Large intestine (tissue), 3 donors: ENCODE measurements at regions not wholly inside any gene's neighbourhood (a gene's known extent, or its start where the extent isn't known, plus 50 kb on each side); places are given as distances from the start of the nearest gene placed in this dataset.

Experiments
- DNase-seq, 2 donors: peaks; one replicate each; pipeline versions ENCODE4 v3.0.0 to v3.0.0-alpha.2; 2013
- H3K27ac ChIP-seq: one replicate; pipeline ENCODE4 v1.5.1; 2013; ENCODE audit warnings: low read length
- H3K27me3 ChIP-seq: 2 replicates; pipeline ENCODE4 v1.6.1; 2013; ENCODE audit warnings: low read length; ENCODE audit not compliant: control insufficient read depth, insufficient read depth
- H3K36me3 ChIP-seq: 2 replicates; pipeline ENCODE4 v1.6.1; 2013; ENCODE audit warnings: low read length; ENCODE audit not compliant: control insufficient read depth, insufficient read depth
- H3K4me1 ChIP-seq: one replicate; pipeline ENCODE4 v1.6.1; 2013; ENCODE audit warnings: low read length; ENCODE audit not compliant: control insufficient read depth, insufficient read depth
- H3K4me3 ChIP-seq: one replicate; pipeline ENCODE4 v1.5.1; 2013; ENCODE audit warnings: low read length
- H3K9me3 ChIP-seq: one replicate; pipeline ENCODE4 v1.6.1; 2013; ENCODE audit warnings: mild to moderate bottlenecking, low read depth, low read length, moderate library complexity; ENCODE audit not compliant: control insufficient read depth
- WGBS: methylation state at CpG from one replicate; pipeline ENCODE4 v1.1.5; 2013; ENCODE audit warnings: low lambda C conversion rate; ENCODE audit not compliant: insufficient coverage; 5-methylcytosine and 5-hydroxymethylcytosine counted together

DNA sequence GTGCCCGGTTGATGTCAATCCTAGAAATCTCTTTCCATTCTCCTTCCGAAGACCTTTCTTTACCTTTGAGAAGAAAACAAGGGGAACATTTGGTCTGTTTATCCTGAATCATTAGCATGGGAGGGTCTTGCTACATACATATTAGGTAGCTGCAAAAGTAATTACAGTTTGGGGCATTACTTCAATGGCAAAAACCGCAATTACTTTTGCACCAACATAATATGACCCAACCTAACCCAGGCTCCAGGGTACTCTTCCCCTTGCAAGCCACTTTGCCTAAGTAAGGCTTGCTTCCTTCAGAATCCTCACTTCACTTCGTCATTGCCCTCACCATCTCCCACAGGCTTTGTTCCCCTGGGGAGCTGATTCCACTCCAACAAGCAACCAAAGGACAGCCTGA is 662.7 kb downstream of the DIAPH3 start:
- no peak for DNase-seq
- no peak overlapping the region for H3K27ac ChIP-seq
- H3K9me3 ChIP-seq = no peaks in the 10 kb centered on the region
- H3K27me3 ChIP-seq = no peaks in the 10 kb centered on the region
- H3K4me1 ChIP-seq = no peaks in the 10 kb centered on the region
- WGBS = 82% methylated on average over 2 of the region's 4 CpGs
- H3K4me3 ChIP-seq = no peak overlapping the region
- H3K36me3 ChIP-seq = no peaks in the 10 kb centered on the region

DNA sequence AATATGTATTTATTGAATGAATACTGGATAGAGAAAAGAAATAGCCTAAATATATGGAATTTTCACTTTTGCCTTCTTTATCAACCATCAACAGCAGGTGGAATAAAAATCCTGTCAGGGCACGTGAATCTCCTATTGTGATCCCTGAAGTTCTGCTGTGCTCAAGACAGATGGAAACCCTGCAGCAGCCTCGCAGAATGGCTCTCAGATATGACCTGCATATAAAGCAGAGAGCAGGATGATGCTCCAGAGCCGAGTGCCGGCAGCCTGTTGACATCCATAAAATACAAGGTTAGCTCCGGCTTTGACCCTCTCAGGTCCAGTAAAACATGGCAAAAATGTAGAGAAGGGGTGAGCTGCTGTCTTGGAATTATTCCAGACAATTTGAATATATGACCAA is 659.3 kb downstream of the DIAPH3 start:
- Histone ChIP-seq H3K27ac (no peak overlapping the region), H3K4me1 (no peaks in the 10 kb centered on the region), H3K4me3 (no peak overlapping the region), H3K27me3 (no peaks in the 10 kb centered on the region), H3K9me3 (no peaks in the 10 kb centered on the region), H3K36me3 (no peaks in the 10 kb centered on the region)
- WGBS = no CpG with 5 or more reads among the region's 5 CpGs
- no peak for DNase-seq

DNA sequence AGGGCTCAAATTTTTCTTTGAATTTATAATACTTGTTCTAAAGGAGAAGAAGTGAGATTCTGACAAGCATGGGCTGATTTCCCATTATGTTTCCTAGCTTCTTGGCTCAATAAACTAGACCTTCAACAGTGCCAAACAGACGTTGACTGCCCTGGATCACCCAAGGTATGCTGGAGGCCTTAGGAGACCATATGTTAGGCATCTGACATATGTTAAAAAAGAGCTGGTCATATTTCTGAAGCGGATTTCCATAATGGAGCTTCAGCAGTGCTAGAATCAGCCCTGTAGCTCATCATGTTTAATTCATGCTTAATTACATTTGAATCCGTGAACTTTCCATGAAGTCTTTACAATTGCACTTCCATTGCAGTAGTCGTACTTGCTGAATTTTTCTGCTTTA is 653.3 kb downstream of the DIAPH3 start:
- Histone ChIP-seq H3K4me3 (no peak overlapping the region), H3K9me3 (no peaks in the 10 kb centered on the region), H3K4me1 (no peaks in the 10 kb centered on the region), H3K27ac (no peak overlapping the region), H3K36me3 (no peaks in the 10 kb centered on the region), H3K27me3 (no peaks in the 10 kb centered on the region)
- whole genome bisulfite sequencing = 100% methylated on average over 1 of the region's 4 CpGs
- no peak for DNase-seq

DNA sequence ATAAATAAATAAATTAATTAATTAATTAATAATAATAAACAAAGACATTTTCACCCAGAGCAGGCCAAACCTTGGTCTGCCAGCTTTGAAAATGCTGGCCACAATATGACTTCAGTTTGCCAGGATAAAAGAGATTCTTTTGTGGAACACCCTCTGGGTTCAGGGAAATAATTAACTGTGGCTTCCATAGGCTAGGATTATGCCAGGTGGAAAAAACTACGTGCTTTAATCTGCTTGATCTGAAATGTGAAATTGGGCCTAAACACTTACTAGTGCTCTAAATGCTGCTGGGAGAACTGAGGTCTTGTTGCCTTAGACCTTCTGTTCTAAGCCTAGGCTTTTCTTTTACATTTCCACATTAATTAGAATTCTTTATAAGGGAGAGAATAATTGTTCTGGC is 650.0 kb downstream of the DIAPH3 start:
- H3K27me3 ChIP-seq = no peaks in the 10 kb centered on the region
- H3K4me3 ChIP-seq = no peak overlapping the region
- H3K9me3 ChIP-seq = no peaks in the 10 kb centered on the region
- WGBS = no CpG with 5 or more reads among the region's 1 CpG
- no peaks in the 10 kb centered on the region for H3K4me1 ChIP-seq
- H3K36me3 ChIP-seq = no peaks in the 10 kb centered on the region
- no peak for DNase-seq
- H3K27ac ChIP-seq = no peak overlapping the region

DNA sequence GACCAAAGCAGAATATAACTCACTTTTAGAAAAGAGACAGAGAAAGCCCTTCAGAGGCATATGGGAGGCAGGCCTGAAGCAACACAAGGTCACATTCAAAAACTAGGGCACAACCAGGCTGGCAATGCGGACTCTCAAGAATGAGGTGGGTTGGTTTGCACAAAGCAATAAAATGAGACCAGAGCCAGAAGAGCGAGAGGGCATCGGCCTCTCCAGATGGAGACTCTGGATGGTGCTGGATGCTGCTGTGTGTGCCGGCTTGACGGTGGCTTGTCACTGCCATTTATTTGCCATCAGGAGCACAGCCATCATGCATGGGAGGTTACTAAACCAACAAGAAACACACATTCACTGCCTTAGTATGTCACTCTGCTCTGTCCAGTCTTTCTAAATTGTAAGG is 649.4 kb downstream of the DIAPH3 start:
- H3K27ac ChIP-seq = no peak overlapping the region
- no peaks in the 10 kb centered on the region for H3K4me1 ChIP-seq
- DNase-seq = no peak
- H3K27me3 ChIP-seq = no peaks in the 10 kb centered on the region
- H3K36me3 ChIP-seq = no peaks in the 10 kb centered on the region
- no CpG with 5 or more reads among the region's 5 CpGs for WGBS
- no peak overlapping the region for H3K4me3 ChIP-seq
- no peaks in the 10 kb centered on the region for H3K9me3 ChIP-seq

DNA sequence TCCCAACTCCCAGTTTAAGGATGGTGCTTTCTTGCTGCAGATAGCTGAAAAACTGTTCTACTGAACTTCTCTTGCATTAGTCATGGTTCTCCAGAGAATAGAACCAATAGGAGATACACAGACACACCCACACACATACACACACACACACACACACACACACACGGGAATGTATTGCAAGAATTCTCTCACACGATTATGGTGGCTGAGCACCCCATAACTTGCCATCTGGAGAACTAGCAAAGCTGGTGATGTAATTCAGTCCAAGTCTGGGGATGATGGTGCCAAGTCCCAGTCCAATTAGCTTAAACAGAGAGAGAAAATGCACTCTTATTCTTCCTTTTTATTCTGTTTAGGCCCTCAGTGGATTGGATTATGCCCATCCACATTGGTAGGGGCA is 643.9 kb downstream of the DIAPH3 start:
- Histone ChIP-seq H3K4me1 (no peaks in the 10 kb centered on the region), H3K4me3 (no peak overlapping the region), H3K27me3 (no peaks in the 10 kb centered on the region), H3K9me3 (no peaks in the 10 kb centered on the region), H3K36me3 (no peaks in the 10 kb centered on the region), H3K27ac (no peak overlapping the region)
- no peak for DNase-seq
- WGBS = no CpG with 5 or more reads among the region's 2 CpGs

DNA sequence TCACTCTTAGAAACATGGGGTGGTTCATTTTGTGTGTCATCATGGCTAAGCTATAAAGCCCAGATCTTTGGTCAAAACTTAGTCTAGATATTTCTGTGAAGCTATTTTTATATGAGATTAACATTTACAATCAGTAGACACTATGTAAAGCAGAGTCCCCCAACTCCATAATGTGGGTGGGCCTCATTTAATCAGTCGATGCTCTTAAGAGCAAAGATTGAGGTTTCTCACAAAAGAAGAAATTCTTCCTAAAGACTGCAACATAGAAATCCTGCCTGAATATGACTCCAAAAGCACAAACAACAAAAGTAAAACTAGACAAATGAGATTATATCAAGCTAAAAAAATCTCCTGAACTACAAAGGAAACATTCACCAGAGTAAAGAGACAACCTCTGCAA is 642.2 kb downstream of the DIAPH3 start:
- no peaks in the 10 kb centered on the region for H3K4me1 ChIP-seq
- H3K4me3 ChIP-seq = no peak overlapping the region
- H3K27me3 ChIP-seq = no peaks in the 10 kb centered on the region
- no peak overlapping the region for H3K27ac ChIP-seq
- no CpG with 5 or more reads among the region's 1 CpG for WGBS
- H3K9me3 ChIP-seq = no peaks in the 10 kb centered on the region
- H3K36me3 ChIP-seq = no peaks in the 10 kb centered on the region
- no peak for DNase-seq

DNA sequence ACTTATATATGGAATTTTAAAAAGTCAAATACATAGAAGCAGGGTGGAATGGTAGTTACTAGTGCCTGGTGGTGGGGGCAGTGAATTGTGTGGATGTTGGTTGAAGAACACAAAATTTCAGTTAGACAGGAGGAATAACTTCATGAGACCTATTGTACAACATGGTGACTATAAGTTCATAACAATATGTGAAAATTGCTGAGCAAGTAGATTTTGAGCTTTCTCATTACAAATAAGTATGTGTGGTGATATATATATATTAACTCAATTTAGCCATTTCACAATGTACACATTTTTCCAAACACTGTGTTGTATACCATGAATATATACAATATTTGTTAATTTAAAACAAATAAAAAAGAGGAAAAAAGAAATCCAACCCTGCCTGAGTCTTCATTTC is 641.1 kb downstream of the DIAPH3 start:
- Histone ChIP-seq H3K27me3 (no peaks in the 10 kb centered on the region), H3K36me3 (no peaks in the 10 kb centered on the region), H3K4me1 (no peaks in the 10 kb centered on the region), H3K4me3 (no peak overlapping the region), H3K27ac (no peak overlapping the region), H3K9me3 (no peaks in the 10 kb centered on the region)
- DNase-seq = no peak

DNA sequence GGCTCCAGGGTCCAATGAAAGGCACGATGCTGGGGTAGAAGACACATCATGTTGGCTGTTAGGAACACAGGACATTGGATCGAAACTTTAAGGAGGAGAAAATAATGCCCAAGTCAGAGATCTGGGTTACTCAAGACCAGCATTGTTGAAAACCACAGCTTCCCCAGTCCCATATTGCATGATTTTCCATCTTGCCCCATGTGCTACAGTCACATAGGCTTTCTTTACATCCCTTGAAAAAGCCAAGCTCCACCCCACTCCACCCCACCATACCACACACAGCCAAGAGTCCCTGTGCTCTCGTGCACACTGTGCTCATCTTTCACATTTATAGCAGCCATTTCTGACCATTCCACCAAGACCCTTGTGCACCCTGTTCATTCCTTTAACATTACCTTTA is 636.2 kb downstream of the DIAPH3 start:
- no peaks in the 10 kb centered on the region for H3K36me3 ChIP-seq
- no peaks in the 10 kb centered on the region for H3K27me3 ChIP-seq
- H3K9me3 ChIP-seq = no peaks in the 10 kb centered on the region
- H3K4me1 ChIP-seq = peaks cover 4% of the 10 kb centered on the region
- H3K4me3 ChIP-seq = no peak overlapping the region
- DNase-seq = no peak
- no CpG with 5 or more reads among the region's 3 CpGs for WGBS
- H3K27ac ChIP-seq = no peak overlapping the region

DNA sequence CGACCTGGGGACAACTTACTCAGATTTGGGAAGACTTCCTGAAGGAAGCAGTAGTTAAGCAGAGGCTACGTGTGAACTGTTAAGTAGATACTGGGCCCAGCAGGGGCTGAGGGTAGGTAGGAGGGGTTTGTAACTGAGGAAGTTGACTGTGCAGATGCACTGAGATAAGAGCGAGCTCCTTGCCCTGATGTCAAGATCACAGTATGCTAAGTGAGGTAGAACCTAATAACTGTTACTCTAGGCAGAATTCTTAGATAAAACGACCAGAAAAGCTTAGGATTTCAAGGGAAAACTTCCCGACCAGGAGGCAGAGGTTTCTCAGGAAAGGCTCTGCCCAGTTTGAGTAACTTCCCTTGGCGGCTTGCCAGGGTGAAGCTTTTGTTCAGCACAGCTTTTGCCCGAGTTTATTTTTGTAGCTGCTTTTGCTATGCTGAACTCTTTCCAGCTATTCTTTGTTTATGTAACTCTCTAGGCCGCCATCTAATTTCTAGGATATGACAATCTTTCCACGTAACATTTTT is 632.1 kb downstream of the DIAPH3 start:
- 34% methylated on average over 5 of the region's 9 CpGs for WGBS
- peak; percentile 31 to 58 for DNase-seq
- H3K27ac ChIP-seq = peak overlapping the region; percentile 7
- no peaks in the 10 kb centered on the region for H3K27me3 ChIP-seq
- no peaks in the 10 kb centered on the region for H3K9me3 ChIP-seq
- no peak overlapping the region for H3K4me3 ChIP-seq
- no peaks in the 10 kb centered on the region for H3K36me3 ChIP-seq
- H3K4me1 ChIP-seq = peaks cover 4% of the 10 kb centered on the region

DNA sequence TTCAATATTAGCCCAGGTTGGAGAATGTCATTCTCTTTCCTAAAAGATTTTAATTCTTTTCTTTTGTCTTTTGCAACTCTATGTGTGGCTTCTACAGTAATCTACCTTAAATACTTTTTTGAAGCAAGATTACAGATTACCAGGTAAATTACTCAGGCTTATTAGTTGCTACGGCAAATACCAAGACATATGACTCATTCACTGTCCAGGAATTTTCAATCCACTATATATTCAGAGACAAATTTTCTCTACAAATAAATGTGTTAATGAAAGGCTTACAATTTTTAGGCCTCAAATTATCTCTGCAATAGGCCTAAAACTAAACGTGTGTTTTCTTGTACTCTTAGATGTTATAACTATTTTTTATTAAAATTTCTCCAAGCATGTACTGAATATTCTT is 631.3 kb downstream of the DIAPH3 start:
- WGBS = no CpG with 5 or more reads among the region's 2 CpGs
- H3K9me3 ChIP-seq = no peaks in the 10 kb centered on the region
- H3K36me3 ChIP-seq = no peaks in the 10 kb centered on the region
- H3K4me1 ChIP-seq = peaks cover 4% of the 10 kb centered on the region
- no peak overlapping the region for H3K4me3 ChIP-seq
- DNase-seq = no peak
- H3K27me3 ChIP-seq = no peaks in the 10 kb centered on the region
- no peak overlapping the region for H3K27ac ChIP-seq
